Ovary (tissue), 7 donors: ENCODE measurements at regions not wholly inside any gene's neighbourhood (a gene's known extent, or its start where the extent isn't known, plus 50 kb on each side); places are given as distances from the start of the nearest gene placed in this dataset.

Source experiments
- DNase-seq, 5 donors: peaks; one replicate each; pipeline ENCODE4 v3.0.0-alpha.2; 2019 to 2020
- H3K27ac ChIP-seq, 2 donors: fragments of 200-600 bp; one replicate each; pipeline versions ENCODE4 v1.5.1 to v1.8.0; 2019 to 2022
- H3K27me3 ChIP-seq: fragments of 200-600 bp; one replicate; pipeline ENCODE4 v1.8.0; 2022
- H3K36me3 ChIP-seq: fragments of 200-600 bp; sonication (generic); one replicate; pipeline ENCODE4 v1.5.1; 2019
- H3K4me1 ChIP-seq: one replicate; pipeline ENCODE4 v1.8.1; 2013; ENCODE audit warnings: mild to moderate bottlenecking, moderate library complexity; ENCODE audit not compliant: insufficient read depth
- H3K4me3 ChIP-seq: fragments of 200-600 bp; sonication (generic); one replicate; pipeline ENCODE4 v1.5.1; 2017
- H3K9me3 ChIP-seq, 2 donors: fragments of 200-600 bp in 1 of 2; sonication (generic) in 1 of 2; one replicate each; pipeline versions ENCODE4 v1.5.1 to v1.8.1; 2013 to 2019; ENCODE audit warnings: mild to moderate bottlenecking in 1 of 2, moderate library complexity in 1 of 2
- CTCF ChIP-seq, 3 donors: fragments of 450-650 bp in 2 of 3; fragments of 200-600 bp in 1 of 3; IDR thresholded peaks; one replicate each; pipeline versions ENCODE4 v1.5.1 to v1.8.0; 2016 to 2022; ENCODE audit warnings: antibody characterized with exemption in 3 of 3, mild to moderate bottlenecking in 1 of 3
- EP300 ChIP-seq: sonication (generic); formaldehyde crosslinking; IDR thresholded peaks from one replicate; pipeline ENCODE4 v1.6.1; 2017; ENCODE audit warnings: antibody characterized with exemption
- POLR2A ChIP-seq: fragments of 450-650 bp; IDR thresholded peaks from one replicate; pipeline ENCODE4 v1.6.1; 2017; ENCODE audit warnings: antibody characterized with exemption, mild to moderate bottlenecking, moderate library complexity
- WGBS, 3 donors: extraction: QIAGEN DNeasy Blood & Tissue Kit in 1 of 3; methylation state at CpG; one replicate each; pipeline versions ENCODE4 v1.1.5 to v1.1.7; 2013 to 2017; 5-methylcytosine and 5-hydroxymethylcytosine counted together
- intact Hi-C, 4 donors: fragments of 100-400 bp; cut with DNase I; formaldehyde crosslinking; loops; one replicate each; pipeline versions ENCODE4 v1.11.0 to v1.15.1; 2022 to 2023
- donor health status: DM: no; HTN: no; CAD: no; lungs with moderate emphysema.
- donor health status: DM: no; HTN: no; CAD: no.
- donor health status: Bipolar disorder and iron deficiency.
- donor health status: DM: no; HTN: no; CAD: no.
- donor health status: DM: yes; HTN: yes; CAD: no.

GRCh38 chr10:84571146-84571545 is 242.8 kb downstream of the CCSER2 start:
- Histone ChIP-seq H3K27me3 (no peaks in the 10 kb centered on the region), H3K36me3 (no peaks in the 10 kb centered on the region), H3K4me1 (no peaks in the 10 kb centered on the region), H3K9me3 (no peaks in the 10 kb centered on the region), H3K27ac (no peak overlapping the region), H3K4me3 (no peak overlapping the region)
- intact Hi-C loops: no loop called here
- WGBS, 3 donors: 92 to 98% (median 95%) methylated on average over 8 to 22 of the region's 22 CpGs
- DNase-seq: no peak
- TF ChIP-seq CTCF (IDR thresholded peaks at IDR 0.05): no peak
- TF ChIP-seq POLR2A: no peak
- TF ChIP-seq EP300: no peak

- Histone ChIP-seq H3K27me3 (no peaks in the 10 kb centered on the region), H3K4me1 (no peaks in the 10 kb centered on the region), H3K36me3 (no peaks in the 10 kb centered on the region), H3K27ac (no peak overlapping the region), H3K4me3 (no peak overlapping the region), H3K9me3 (no peaks in the 10 kb centered on the region)
- TF ChIP-seq POLR2A: no peak
- TF ChIP-seq CTCF (IDR thresholded peaks at IDR 0.05): no peak
- no peak for TF ChIP-seq EP300
- DNase-seq: no peak
- intact Hi-C loops: no loop called here
- 91 to 98% (median 95%) methylated on average over 1 of the region's 1 CpG for WGBS, 3 donors
Measured at GRCh38 chr10:84574102-84574501, 245.7 kb downstream of the CCSER2 start.

GRCh38 chr10:84581976-84582375 is 253.6 kb downstream of the CCSER2 start:
- Histone ChIP-seq H3K27ac (no peak overlapping the region), H3K4me3 (no peak overlapping the region), H3K27me3 (no peaks in the 10 kb centered on the region), H3K36me3 (no peaks in the 10 kb centered on the region), H3K4me1 (no peaks in the 10 kb centered on the region), H3K9me3 (no peaks in the 10 kb centered on the region)
- no peak for DNase-seq
- TF ChIP-seq POLR2A (no peak), CTCF (IDR thresholded peaks at IDR 0.05) (no peak), EP300 (no peak)
- WGBS, 3 donors: 76 to 80% (median 78%) methylated on average over 6 of the region's 6 CpGs
- intact Hi-C loops: no loop called here

GRCh38 chr10:84583501-84583900 is 255.1 kb downstream of the CCSER2 start:
- Histone ChIP-seq H3K27me3 (no peaks in the 10 kb centered on the region), H3K27ac (no peak overlapping the region), H3K36me3 (no peaks in the 10 kb centered on the region), H3K4me1 (no peaks in the 10 kb centered on the region), H3K9me3 (no peaks in the 10 kb centered on the region), H3K4me3 (no peak overlapping the region)
- 13 to 18% (median 18%) methylated on average over 5 of the region's 5 CpGs for WGBS, 3 donors
- intact Hi-C loops: no loop called here
- DNase-seq: no peak
- TF ChIP-seq POLR2A (no peak), CTCF (IDR thresholded peaks at IDR 0.05) (no peak), EP300 (no peak)

- DNase-seq: no peak
- H3K4me3 ChIP-seq: no peak overlapping the region
- H3K36me3 ChIP-seq: no peaks in the 10 kb centered on the region
- no peaks in the 10 kb centered on the region for H3K4me1 ChIP-seq
- intact Hi-C loops: no loop called here
- no peaks in the 10 kb centered on the region for H3K9me3 ChIP-seq
- H3K27me3 ChIP-seq: no peaks in the 10 kb centered on the region
- H3K27ac ChIP-seq: no peak overlapping the region
- no peak for TF ChIP-seq POLR2A
- no peak for TF ChIP-seq EP300
- TF ChIP-seq CTCF (IDR thresholded peaks at IDR 0.05): no peak
Measured at GRCh38 chr10:84587789-84588188, 259.4 kb downstream of the CCSER2 start.
